ENCODE measurements at regions not wholly inside any gene's neighbourhood (a gene's known extent, or its start where the extent isn't known, plus 50 kb on each side); places are given as distances from the start of the nearest gene placed in this dataset.

DNA sequence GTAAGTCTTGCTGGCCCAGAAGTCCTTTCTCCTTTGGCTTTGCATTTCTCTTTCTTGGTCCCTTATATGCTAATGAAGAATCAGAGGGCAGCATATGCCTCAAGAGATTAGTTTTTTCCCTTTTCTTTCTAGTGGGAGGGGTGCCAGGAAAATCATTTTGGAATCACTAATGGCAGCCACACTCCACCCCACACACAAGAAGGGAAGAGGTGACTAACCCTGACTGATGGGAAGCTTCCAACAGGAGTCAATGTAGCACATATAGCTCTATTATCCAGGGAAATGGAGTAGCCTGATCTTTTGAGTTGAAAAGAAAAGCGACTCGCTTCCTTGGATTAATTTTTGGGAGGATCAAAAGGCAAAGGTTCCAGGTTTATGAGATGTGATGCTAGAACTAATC lies 225.3 kb downstream of the KIF20B start:
- Histone ChIP-seq H3K36me3 (no peaks in the 10 kb centered on the region), H3K27me3 (no peaks in the 10 kb centered on the region), H3K9me3 (no peaks in the 10 kb centered on the region), H3K4me3 (no peak overlapping the region), H3K4me1 (no peaks in the 10 kb centered on the region), H3K27ac (no peak overlapping the region)
- intact Hi-C loops (cut with DNase I) = no loop called here
- no peak for DNase-seq (ENCODE audit: low spot score in 2 of 2)
- TF ChIP-seq, protein P1, sequence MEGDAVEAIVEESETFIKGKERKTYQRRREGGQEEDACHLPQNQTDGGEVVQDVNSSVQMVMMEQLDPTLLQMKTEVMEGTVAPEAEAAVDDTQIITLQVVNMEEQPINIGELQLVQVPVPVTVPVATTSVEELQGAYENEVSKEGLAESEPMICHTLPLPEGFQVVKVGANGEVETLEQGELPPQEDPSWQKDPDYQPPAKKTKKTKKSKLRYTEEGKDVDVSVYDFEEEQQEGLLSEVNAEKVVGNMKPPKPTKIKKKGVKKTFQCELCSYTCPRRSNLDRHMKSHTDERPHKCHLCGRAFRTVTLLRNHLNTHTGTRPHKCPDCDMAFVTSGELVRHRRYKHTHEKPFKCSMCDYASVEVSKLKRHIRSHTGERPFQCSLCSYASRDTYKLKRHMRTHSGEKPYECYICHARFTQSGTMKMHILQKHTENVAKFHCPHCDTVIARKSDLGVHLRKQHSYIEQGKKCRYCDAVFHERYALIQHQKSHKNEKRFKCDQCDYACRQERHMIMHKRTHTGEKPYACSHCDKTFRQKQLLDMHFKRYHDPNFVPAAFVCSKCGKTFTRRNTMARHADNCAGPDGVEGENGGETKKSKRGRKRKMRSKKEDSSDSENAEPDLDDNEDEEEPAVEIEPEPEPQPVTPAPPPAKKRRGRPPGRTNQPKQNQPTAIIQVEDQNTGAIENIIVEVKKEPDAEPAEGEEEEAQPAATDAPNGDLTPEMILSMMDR (IDR thresholded peaks at IDR 0.05) = no peak

DNA sequence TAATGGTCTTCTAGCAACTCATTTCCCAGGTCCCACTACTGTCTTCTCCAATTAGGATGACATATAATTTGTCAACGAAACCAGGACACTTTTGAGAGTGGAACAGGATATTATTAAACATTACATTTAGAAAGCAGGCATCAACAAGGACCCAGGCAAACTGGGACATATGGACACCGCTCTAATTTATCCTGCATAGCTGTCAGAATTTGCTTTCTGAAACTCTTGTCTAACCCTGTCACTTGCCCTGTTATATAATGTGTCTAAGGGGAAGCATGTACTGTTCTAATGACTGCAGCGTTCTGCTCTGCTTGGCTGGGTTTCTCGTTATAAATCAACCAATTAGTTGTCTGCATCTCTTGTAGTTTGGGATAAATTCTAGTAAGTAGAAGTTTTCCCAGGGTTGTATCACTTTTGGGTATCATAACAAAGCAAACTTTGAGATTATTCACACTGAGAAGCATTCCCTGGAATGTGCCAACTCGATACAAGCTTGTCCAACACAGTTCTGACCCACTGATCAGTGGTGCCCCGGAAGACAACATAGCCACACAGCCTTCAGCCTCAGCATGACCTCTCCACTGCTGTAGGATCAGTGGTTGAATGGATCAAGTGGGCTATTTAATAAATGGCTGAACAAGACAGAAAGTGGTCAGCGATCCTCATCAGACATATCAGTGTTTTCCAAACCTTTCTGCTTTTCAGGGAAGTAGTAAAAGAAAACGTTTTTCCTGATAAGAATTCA lies 228.1 kb downstream of the KIF20B start:
- no peaks in the 10 kb centered on the region for H3K27me3 ChIP-seq
- H3K36me3 ChIP-seq = no peaks in the 10 kb centered on the region
- intact Hi-C loops (cut with DNase I) = no loop called here
- no peak for DNase-seq (ENCODE audit: low spot score in 2 of 2)
- no peak overlapping the region for H3K4me3 ChIP-seq
- no peaks in the 10 kb centered on the region for H3K9me3 ChIP-seq
- H3K4me1 ChIP-seq = no peaks in the 10 kb centered on the region
- TF ChIP-seq, protein P1 (IDR thresholded peaks at IDR 0.05) = no peak
- no peak overlapping the region for H3K27ac ChIP-seq

DNA sequence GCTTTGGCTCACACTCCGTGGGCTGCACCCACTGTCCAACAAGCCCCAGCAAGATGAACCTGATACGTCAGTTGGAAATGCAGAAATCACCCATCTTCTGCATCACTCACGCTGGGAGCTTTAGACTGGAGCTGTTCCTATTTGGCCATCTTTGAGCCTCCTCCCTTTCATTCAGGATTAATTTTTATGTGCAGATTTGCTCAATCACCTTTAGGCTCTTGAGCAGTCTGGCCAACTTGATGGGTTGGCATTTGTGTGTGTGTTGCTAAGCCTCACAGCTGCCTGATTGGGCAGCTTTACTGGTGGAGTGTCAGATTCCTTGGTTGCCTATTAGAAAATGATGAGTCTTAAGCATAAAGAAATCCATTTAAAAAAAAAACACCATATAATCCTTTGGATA lies 236.1 kb downstream of the KIF20B start:
- Histone ChIP-seq H3K4me1 (peaks cover 0 to 2% of the 10 kb centered on the region in 2 donors), H3K9me3 (no peaks in the 10 kb centered on the region), H3K36me3 (no peaks in the 10 kb centered on the region), H3K4me3 (no peak overlapping the region), H3K27me3 (no peaks in the 10 kb centered on the region), H3K27ac (no peak overlapping the region)
- TF ChIP-seq, protein P1 (IDR thresholded peaks at IDR 0.05) = no peak
- no peak for DNase-seq (ENCODE audit: low spot score in 2 of 2)
- intact Hi-C loops (cut with DNase I) = no loop called here

DNA sequence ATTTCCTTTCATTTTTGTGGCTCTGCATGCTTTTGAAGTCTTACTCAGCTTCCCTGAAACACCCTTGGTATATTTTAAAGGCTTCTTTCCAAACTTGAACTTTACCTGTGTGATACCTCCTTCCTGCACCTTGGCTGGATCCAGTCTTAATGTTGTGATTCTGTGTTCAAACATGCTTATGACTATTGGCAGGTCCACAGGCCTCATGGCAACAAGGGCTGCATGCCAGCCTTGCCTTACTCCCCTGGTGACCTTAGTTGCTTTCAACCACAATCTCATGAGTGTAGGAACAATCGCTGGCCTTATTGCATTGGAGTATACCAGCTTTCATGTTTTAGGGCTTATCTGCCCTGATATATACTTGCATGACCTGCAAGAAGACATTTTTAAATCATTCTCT lies 238.7 kb downstream of the KIF20B start:
- no peak overlapping the region for H3K4me3 ChIP-seq
- no peaks in the 10 kb centered on the region for H3K9me3 ChIP-seq
- no peaks in the 10 kb centered on the region for H3K36me3 ChIP-seq
- H3K27ac ChIP-seq = no peak overlapping the region
- intact Hi-C loops (cut with DNase I) = no loop called here
- DNase-seq (ENCODE audit: low spot score in 2 of 2) = no peak
- H3K27me3 ChIP-seq = no peaks in the 10 kb centered on the region
- TF ChIP-seq, protein P1 (IDR thresholded peaks at IDR 0.05) = no peak
- H3K4me1 ChIP-seq = peaks cover 0 to 2% of the 10 kb centered on the region in 2 donors

DNA sequence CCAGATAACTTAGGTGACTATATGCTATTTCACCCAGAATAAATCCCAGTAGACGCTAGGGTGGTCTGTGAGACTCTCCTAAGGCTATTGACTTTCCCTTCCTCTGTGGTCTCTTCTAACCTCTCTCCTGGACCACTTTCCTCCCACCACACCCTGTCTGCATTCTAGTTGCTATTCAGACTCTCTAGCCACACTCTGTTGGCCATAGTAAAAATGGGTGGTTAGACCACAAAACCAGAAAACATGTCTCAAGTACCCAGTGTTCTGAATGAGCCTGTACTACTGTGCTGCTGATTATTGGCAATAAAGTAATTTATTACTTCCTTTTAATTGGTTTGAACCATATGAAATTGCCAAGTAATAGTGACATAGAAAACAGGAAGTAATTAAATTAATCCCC lies 240.8 kb downstream of the KIF20B start:
- TF ChIP-seq, protein P1 (IDR thresholded peaks at IDR 0.05) = no peak
- H3K4me1 ChIP-seq = peaks cover 0 to 2% of the 10 kb centered on the region in 2 donors
- intact Hi-C loops (cut with DNase I) = no loop called here

More for the DNA sequence above, 240.8 kb downstream of the KIF20B start:
- H3K4me3 ChIP-seq = no peak overlapping the region
- no peaks in the 10 kb centered on the region for H3K9me3 ChIP-seq
- H3K27me3 ChIP-seq = no peaks in the 10 kb centered on the region
- no peaks in the 10 kb centered on the region for H3K36me3 ChIP-seq
- DNase-seq (ENCODE audit: low spot score in 2 of 2) = no peak
- H3K27ac ChIP-seq = no peak overlapping the region
